ENCODE measurements at regions not wholly inside any gene's neighbourhood (a gene's known extent, or its start where the extent isn't known, plus 50 kb on each side); places are given as distances from the start of the nearest gene placed in this dataset.
"Not testable (repeated sequence)": the region's sequence is repeated elsewhere in the genome, so short reads cannot be mapped to it uniquely, and the experiment has no call there.

DNA sequence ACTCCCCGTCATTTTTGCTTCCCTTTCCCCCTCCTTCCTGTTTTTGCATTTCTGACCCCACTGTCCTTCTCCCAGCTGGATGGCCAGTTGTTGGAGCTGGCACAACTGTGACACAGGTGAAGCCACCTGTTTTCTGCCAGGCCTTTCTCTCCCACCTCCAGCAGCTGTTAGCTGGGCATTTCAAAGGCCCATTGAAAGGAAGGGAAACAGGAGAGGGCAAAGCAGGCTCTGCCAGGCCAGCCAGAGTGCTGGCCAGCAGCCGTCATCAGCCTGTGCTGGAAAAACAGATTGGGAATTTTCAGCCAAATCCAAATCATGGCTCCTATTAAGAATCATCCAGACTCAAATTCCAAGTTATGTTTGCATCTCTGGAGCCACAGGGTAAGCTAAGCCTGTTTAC lies 155.2 kb upstream of the C2CD4B start:
- H3K4me1 Mint-ChIP-seq (ENCODE audit: low read depth in 2 of 2) = no peaks in the 10 kb centered on the region
- peaks cover 14 to 22% of the 10 kb centered on the region in 2 donors for H3K27me3 Mint-ChIP-seq
- no peak overlapping the region for H3K4me3 Mint-ChIP-seq
- no peak for DNase-seq (ENCODE audit: low spot score)
- ATAC-seq = no peak
- H3K36me3 Mint-ChIP-seq = no peaks in the 10 kb centered on the region
- no peaks in the 10 kb centered on the region for H3K9me3 Mint-ChIP-seq
- no peak overlapping the region for H3K27ac Mint-ChIP-seq

DNA sequence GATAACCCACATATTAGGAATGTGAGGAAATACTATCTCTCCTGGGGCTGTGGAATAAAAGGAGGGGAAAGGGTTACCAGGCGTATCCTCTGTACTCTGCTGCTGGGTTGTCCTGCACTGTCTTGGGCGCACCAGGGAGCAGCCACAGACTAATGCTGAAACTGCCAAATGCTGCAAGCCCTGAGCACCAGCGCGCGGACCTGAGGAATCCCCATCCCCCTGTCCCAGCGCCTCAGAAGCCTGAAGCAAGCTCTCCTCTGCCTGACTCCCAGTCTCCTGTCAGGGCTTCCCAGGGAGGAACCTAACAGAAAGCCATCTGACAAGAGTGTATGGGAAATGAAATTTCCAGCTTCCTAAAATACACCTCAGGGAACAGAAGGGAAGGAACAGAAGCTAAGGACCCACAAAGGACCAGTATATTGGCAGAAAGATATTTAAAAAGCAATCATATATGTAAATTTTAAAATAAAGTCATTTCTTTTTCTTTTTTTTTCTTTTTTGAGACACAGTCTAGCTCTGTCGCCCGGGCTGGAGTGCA lies 158.3 kb upstream of the C2CD4B start:
- Mint-ChIP-seq H3K27me3 (peaks cover 6 to 9% of the 10 kb centered on the region in 2 donors), H3K27ac (no peak overlapping the region), H3K36me3 (no peaks in the 10 kb centered on the region), H3K4me1 (ENCODE audit: low read depth in 2 of 2) (no peaks in the 10 kb centered on the region), H3K4me3 (no peak overlapping the region), H3K9me3 (no peaks in the 10 kb centered on the region)
- ATAC-seq (peak in 1 of 2 donors; percentile 33), DNase-seq (ENCODE audit: low spot score) (no peak)

DNA sequence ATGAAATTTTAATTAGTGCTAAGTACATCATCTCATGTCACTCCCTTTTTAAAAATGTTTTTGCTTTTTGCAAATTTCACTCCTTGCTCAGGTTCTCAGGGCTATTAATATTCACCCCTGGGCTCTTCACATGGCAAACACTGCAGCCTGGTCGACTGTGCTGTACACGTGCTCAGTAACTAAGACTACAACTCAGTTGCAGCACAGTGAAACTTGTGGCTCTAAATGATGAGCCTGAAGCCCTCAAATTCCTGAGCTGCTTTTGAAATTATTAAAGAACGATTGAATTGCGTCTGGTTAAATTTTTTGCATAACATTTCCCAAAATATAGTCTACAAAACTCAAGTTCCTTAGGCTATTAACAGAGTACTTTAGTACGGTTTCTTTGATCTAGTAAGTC lies 159.3 kb upstream of the C2CD4B start:
- no peaks in the 10 kb centered on the region for H3K9me3 Mint-ChIP-seq
- H3K27ac Mint-ChIP-seq = no peak overlapping the region
- no peaks in the 10 kb centered on the region for H3K4me1 Mint-ChIP-seq (ENCODE audit: low read depth in 2 of 2)
- H3K36me3 Mint-ChIP-seq = no peaks in the 10 kb centered on the region
- DNase-seq (ENCODE audit: low spot score) = no peak
- peaks cover 6 to 9% of the 10 kb centered on the region in 2 donors for H3K27me3 Mint-ChIP-seq
- ATAC-seq = no peak
- H3K4me3 Mint-ChIP-seq = no peak overlapping the region

GRCh38 chr15:62325597-62325996 lies 160.5 kb upstream of the C2CD4B start:
- ATAC-seq (no peak), DNase-seq (ENCODE audit: low spot score) (no peak)
- H3K4me3 Mint-ChIP-seq = no peak overlapping the region
- no peaks in the 10 kb centered on the region for H3K9me3 Mint-ChIP-seq
- H3K36me3 Mint-ChIP-seq = no peaks in the 10 kb centered on the region
- H3K27ac Mint-ChIP-seq = no peak overlapping the region
- H3K4me1 Mint-ChIP-seq (ENCODE audit: low read depth in 2 of 2) = no peaks in the 10 kb centered on the region
- peaks cover 3 to 9% of the 10 kb centered on the region in 2 donors for H3K27me3 Mint-ChIP-seq

GRCh38 chr15:62326460-62327011 lies 161.5 kb upstream of the C2CD4B start:
- Mint-ChIP-seq H3K36me3 (no peaks in the 10 kb centered on the region), H3K27me3 (peaks cover 3 to 9% of the 10 kb centered on the region in 2 donors), H3K27ac (no peak overlapping the region), H3K9me3 (no peaks in the 10 kb centered on the region), H3K4me3 (no peak overlapping the region), H3K4me1 (ENCODE audit: low read depth in 2 of 2) (no peaks in the 10 kb centered on the region)
- DNase-seq (ENCODE audit: low spot score) = no peak
- no peak for ATAC-seq

DNA sequence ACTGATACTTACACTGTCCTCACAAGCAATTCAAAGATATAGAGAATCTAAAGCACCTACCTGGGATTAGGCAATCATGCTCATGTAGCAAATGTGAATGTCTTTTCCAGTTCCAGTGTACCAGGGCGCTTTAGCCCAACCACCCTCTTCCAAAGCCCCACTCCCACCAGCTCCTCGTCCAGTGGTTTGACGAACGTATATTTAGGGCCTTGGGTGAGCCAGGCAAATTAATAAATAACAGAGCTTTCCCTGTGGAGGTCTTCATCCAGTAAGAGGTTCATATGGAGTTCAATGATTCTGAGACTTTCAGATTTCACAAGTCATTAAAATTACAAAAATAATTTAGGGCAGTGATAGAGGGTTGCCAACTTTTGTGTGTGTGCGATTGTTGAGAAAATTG lies 162.3 kb upstream of the C2CD4B start:
- H3K9me3 Mint-ChIP-seq = no peaks in the 10 kb centered on the region
- H3K27me3 Mint-ChIP-seq = peaks cover 3 to 8% of the 10 kb centered on the region in 2 donors
- no peak for ATAC-seq
- no peaks in the 10 kb centered on the region for H3K4me1 Mint-ChIP-seq (ENCODE audit: low read depth in 2 of 2)
- DNase-seq (ENCODE audit: low spot score) = no peak
- H3K27ac Mint-ChIP-seq = no peak overlapping the region
- H3K36me3 Mint-ChIP-seq = no peaks in the 10 kb centered on the region
- no peak overlapping the region for H3K4me3 Mint-ChIP-seq

- not testable (repeated sequence) for H3K9me3 Mint-ChIP-seq; H3K4me3 Mint-ChIP-seq; H3K36me3 Mint-ChIP-seq; H3K4me1 Mint-ChIP-seq (ENCODE audit: low read depth in 2 of 2); H3K27ac Mint-ChIP-seq; ATAC-seq; DNase-seq (ENCODE audit: low spot score)
- peaks cover 0 to 10% of the 10 kb centered on the region in 2 donors for H3K27me3 Mint-ChIP-seq
These were observed 167.4 kb upstream of the C2CD4B start for GRCh38 chr15:62332472-62332871.

- H3K27me3 Mint-ChIP-seq = peaks cover 0 to 10% of the 10 kb centered on the region in 2 donors
- DNase-seq (ENCODE audit: low spot score) = no peak
- no peaks in the 10 kb centered on the region for H3K36me3 Mint-ChIP-seq
- H3K4me3 Mint-ChIP-seq = no peak overlapping the region
- ATAC-seq = no peak
- H3K4me1 Mint-ChIP-seq (ENCODE audit: low read depth in 2 of 2) = no peaks in the 10 kb centered on the region
- no peaks in the 10 kb centered on the region for H3K9me3 Mint-ChIP-seq
- H3K27ac Mint-ChIP-seq = no peak overlapping the region
These were observed 169.5 kb upstream of the C2CD4B start for GRCh38 chr15:62334536-62334935.

- H3K9me3 Mint-ChIP-seq = no peaks in the 10 kb centered on the region
- peaks cover 4 to 17% of the 10 kb centered on the region in 2 donors for H3K27me3 Mint-ChIP-seq
- no peaks in the 10 kb centered on the region for H3K36me3 Mint-ChIP-seq
- no peak for ATAC-seq
- H3K4me3 Mint-ChIP-seq = no peak overlapping the region
- DNase-seq (ENCODE audit: low spot score) = no peak
- H3K27ac Mint-ChIP-seq = no peak overlapping the region
- H3K4me1 Mint-ChIP-seq (ENCODE audit: low read depth in 2 of 2) = no peaks in the 10 kb centered on the region
These were observed 172.8 kb upstream of the C2CD4B start for GRCh38 chr15:62337934-62338333.

GRCh38 chr15:62338497-62338896 lies 173.4 kb upstream of the C2CD4B start:
- Mint-ChIP-seq H3K4me1 (ENCODE audit: low read depth in 2 of 2) (no peaks in the 10 kb centered on the region), H3K9me3 (no peaks in the 10 kb centered on the region), H3K36me3 (no peaks in the 10 kb centered on the region), H3K27me3 (peaks cover 4 to 17% of the 10 kb centered on the region in 2 donors), H3K27ac (no peak overlapping the region), H3K4me3 (no peak overlapping the region)
- ATAC-seq (no peak), DNase-seq (ENCODE audit: low spot score) (no peak)

DNA sequence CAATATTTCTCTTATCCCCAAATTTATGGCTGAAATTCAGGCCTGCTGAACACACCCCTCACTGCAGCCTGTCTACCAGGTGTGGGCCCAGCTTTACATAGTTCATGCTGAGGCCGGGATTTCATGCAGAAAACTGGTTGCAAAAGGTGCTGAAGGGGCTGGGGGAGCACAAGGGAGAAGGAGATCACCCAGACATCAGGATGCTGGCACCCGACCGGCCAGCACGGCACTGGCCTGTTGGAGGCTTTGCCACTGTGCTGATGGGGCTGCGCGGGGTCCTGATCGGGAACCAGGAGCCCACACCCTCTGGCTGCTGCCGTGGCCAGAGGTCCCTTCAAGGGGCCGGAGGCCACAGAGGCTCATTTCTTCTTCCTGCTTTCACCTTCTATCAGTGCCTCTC lies 177.9 kb upstream of the C2CD4B start:
- Mint-ChIP-seq H3K27me3 (peaks cover 9 to 11% of the 10 kb centered on the region in 2 donors), H3K9me3 (no peaks in the 10 kb centered on the region), H3K27ac (no peak overlapping the region), H3K36me3 (no peaks in the 10 kb centered on the region), H3K4me1 (ENCODE audit: low read depth in 2 of 2) (peaks cover 4 to 6% of the 10 kb centered on the region in 2 donors), H3K4me3 (no peak overlapping the region)
- DNase-seq (ENCODE audit: low spot score) (no peak), ATAC-seq (peak in 1 of 2 donors; percentile 46)

- H3K27me3 Mint-ChIP-seq = peaks cover 9 to 11% of the 10 kb centered on the region in 2 donors
- H3K4me1 Mint-ChIP-seq (ENCODE audit: low read depth in 2 of 2) = peaks cover 4 to 6% of the 10 kb centered on the region in 2 donors
- ATAC-seq = peak in 1 of 2 donors; percentile 38
- no peak for DNase-seq (ENCODE audit: low spot score)
- no peak overlapping the region for H3K27ac Mint-ChIP-seq
- H3K36me3 Mint-ChIP-seq = no peaks in the 10 kb centered on the region
- H3K9me3 Mint-ChIP-seq = no peaks in the 10 kb centered on the region
- H3K4me3 Mint-ChIP-seq = no peak overlapping the region
These were observed 178.3 kb upstream of the C2CD4B start for GRCh38 chr15:62343397-62343796.

GRCh38 chr15:62344806-62345539 lies 179.9 kb upstream of the C2CD4B start:
- ATAC-seq = peak; percentile 60 to 69
- H3K27ac Mint-ChIP-seq = peak overlapping the region in 1 of 2 donors; percentile 41

DNA sequence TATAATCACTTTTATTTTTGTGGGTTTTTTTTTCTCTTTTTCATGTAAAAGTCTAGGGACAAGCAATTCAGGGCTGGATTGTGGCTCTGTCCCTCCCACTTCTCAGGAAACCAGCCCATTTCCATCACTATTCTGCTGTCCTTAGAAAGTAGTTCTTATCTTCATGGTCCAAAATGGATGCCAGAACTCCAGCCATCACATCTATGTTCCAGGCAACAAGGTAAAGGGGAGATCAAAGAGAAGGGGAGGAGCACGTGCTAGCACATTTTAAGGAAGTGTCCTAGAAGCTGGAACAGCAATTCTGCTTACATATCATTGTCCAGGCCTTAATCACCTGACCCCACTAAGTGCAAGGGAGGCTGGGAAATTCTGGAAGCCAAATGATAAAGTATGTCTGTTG lies 181.1 kb upstream of the C2CD4B start:
- DNase-seq (ENCODE audit: low spot score) (no peak), ATAC-seq (no peak)
- H3K4me1 Mint-ChIP-seq (ENCODE audit: low read depth in 2 of 2) = peaks cover 4 to 6% of the 10 kb centered on the region in 2 donors
- H3K9me3 Mint-ChIP-seq = no peaks in the 10 kb centered on the region
- peaks cover 7 to 14% of the 10 kb centered on the region in 2 donors for H3K27me3 Mint-ChIP-seq
- H3K27ac Mint-ChIP-seq = no peak overlapping the region
- H3K4me3 Mint-ChIP-seq = no peak overlapping the region
- no peaks in the 10 kb centered on the region for H3K36me3 Mint-ChIP-seq

More at GRCh38 chr15:62344806-62345539, 179.9 kb upstream of the C2CD4B start:
- DNase-seq (ENCODE audit: low spot score) = no peak
- peaks cover 4 to 6% of the 10 kb centered on the region in 2 donors for H3K4me1 Mint-ChIP-seq (ENCODE audit: low read depth in 2 of 2)
- H3K9me3 Mint-ChIP-seq = no peaks in the 10 kb centered on the region
- peak overlapping the region; percentile 43 for H3K4me3 Mint-ChIP-seq
- peaks cover 10 to 17% of the 10 kb centered on the region in 2 donors for H3K27me3 Mint-ChIP-seq
- no peaks in the 10 kb centered on the region for H3K36me3 Mint-ChIP-seq

Measured in natural killer cell treated with Interleukin-12 subunit alpha and Interleukin-12 subunit beta and Interleukin-15 and Interleukin-18, amount 100 ng/mL, for 72 hours (primary cell).